ENCODE measurements at regions not wholly inside any gene's neighbourhood (a gene's known extent, or its start where the extent isn't known, plus 50 kb on each side); places are given as distances from the start of the nearest gene placed in this dataset.
"Not testable (repeated sequence)": the region's sequence is repeated elsewhere in the genome, so short reads cannot be mapped to it uniquely, and the experiment has no call there.

- H3K27me3 ChIP-seq (ENCODE audit: insufficient read depth, low read length); H3K9ac ChIP-seq (ENCODE audit: low read depth, low read length); H3K36me3 ChIP-seq (ENCODE audit: insufficient read depth, low read depth, low read length); H3K4me3 ChIP-seq (ENCODE audit: low read length); H3K27ac ChIP-seq (ENCODE audit: low read length); H3K4me1 ChIP-seq (ENCODE audit: insufficient read depth, low read length): not testable (repeated sequence)
- peaks cover 87% of the 10 kb centered on the region for H3K9me3 ChIP-seq (ENCODE audit: insufficient read depth, low read depth, low read length)
Measured at GRCh38 chr14:105942725-105943124, 416.3 kb downstream of the TMEM121 start.

GRCh38 chr14:105943973-105944602, 417.7 kb downstream of the TMEM121 start:
- H3K9me3 ChIP-seq (ENCODE audit: insufficient read depth, low read depth, low read length) = peaks cover 84% of the 10 kb centered on the region
- no peaks in the 10 kb centered on the region for H3K27me3 ChIP-seq (ENCODE audit: insufficient read depth, low read length)
- H3K4me3 ChIP-seq (ENCODE audit: low read length) = no peak overlapping the region
- no peaks in the 10 kb centered on the region for H3K36me3 ChIP-seq (ENCODE audit: insufficient read depth, low read depth, low read length)
- no peaks in the 10 kb centered on the region for H3K4me1 ChIP-seq (ENCODE audit: insufficient read depth, low read length)
- no peak overlapping the region for H3K9ac ChIP-seq (ENCODE audit: low read depth, low read length)
- H3K27ac ChIP-seq (ENCODE audit: low read length) = no peak overlapping the region

DNA sequence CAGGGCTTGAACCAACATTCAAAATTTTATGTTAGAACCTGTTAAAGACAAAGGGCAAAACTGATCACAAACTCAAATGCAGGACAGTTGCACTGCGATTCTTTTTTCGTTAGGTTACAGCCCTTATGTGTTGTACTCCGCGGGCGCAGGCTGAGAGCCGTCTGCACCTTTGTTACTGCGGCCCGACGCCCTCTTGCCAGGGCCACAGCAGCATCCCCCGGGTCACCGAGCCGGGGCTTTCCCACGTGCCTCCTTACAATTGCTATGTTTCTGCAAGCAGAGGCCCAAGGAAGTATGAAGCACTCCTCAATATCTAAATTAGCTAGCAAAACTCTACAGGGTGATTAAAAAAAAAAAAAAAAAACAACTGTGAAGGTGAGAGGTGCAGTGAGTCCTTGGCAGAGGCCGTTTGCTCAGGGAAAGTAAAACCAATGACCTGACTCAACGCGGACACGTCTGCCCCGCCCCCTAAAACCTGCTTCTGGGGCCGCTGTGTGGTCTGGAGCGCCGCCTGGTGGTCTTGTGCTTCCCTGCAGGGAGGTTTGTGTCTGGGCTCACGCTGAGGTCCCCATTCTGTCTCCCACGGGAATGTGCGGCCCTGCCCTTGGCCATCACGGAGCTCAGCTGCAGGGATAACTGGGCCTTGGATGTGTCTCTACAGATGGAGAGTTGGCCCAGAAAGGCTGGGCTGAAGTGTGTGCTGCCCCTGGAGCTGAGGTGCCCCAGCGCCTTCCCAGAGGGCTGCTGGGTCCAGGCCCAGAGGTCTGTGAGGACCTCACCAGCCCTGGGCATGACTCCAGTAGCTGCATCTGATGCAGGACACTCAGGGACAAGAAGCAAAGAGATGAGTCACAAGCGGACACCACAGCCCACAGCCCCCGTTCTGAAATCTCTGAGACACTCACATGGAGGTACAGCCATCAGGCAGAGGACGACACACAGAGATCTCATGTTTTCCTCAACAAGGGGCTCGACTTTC, 418.5 kb downstream of the TMEM121 start:
- H3K4me3 ChIP-seq (ENCODE audit: low read length) = no peak overlapping the region
- H3K9ac ChIP-seq (ENCODE audit: low read depth, low read length) = no peak overlapping the region
- no peaks in the 10 kb centered on the region for H3K36me3 ChIP-seq (ENCODE audit: insufficient read depth, low read depth, low read length)
- peaks cover 81% of the 10 kb centered on the region for H3K9me3 ChIP-seq (ENCODE audit: insufficient read depth, low read depth, low read length)
- no peaks in the 10 kb centered on the region for H3K27me3 ChIP-seq (ENCODE audit: insufficient read depth, low read length)
- no peak overlapping the region for H3K27ac ChIP-seq (ENCODE audit: low read length)
- H3K4me1 ChIP-seq (ENCODE audit: insufficient read depth, low read length) = no peaks in the 10 kb centered on the region

DNA sequence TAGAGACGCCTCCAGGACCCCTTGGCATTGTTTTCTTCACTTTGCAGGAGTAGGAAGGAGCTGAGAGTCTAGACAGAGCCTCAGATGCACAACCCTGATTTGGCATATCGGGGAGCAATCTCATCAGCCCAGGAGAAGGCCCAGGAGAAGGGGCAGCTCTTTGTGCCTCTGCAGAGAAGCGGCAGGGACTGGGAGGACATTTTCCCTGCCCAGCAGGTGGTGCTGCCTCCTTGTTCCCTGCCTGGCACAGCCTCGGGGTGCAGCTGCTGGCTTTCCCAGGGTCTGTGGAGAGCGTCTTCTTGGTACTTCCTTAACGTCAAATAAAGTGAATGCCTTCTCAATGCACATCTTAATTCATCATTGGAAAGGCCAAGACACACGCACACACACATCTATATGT, 419.5 kb downstream of the TMEM121 start:
- Histone ChIP-seq H3K36me3 (ENCODE audit: insufficient read depth, low read depth, low read length) (no peaks in the 10 kb centered on the region), H3K9me3 (ENCODE audit: insufficient read depth, low read depth, low read length) (peaks cover 79% of the 10 kb centered on the region), H3K9ac (ENCODE audit: low read depth, low read length) (no peak overlapping the region), H3K27me3 (ENCODE audit: insufficient read depth, low read length) (no peaks in the 10 kb centered on the region), H3K27ac (ENCODE audit: low read length) (no peak overlapping the region), H3K4me1 (ENCODE audit: insufficient read depth, low read length) (no peaks in the 10 kb centered on the region), H3K4me3 (ENCODE audit: low read length) (no peak overlapping the region)

- no peak overlapping the region for H3K27ac ChIP-seq (ENCODE audit: low read length)
- H3K9me3 ChIP-seq (ENCODE audit: insufficient read depth, low read depth, low read length) = peaks cover 83% of the 10 kb centered on the region
- no peaks in the 10 kb centered on the region for H3K27me3 ChIP-seq (ENCODE audit: insufficient read depth, low read length)
- no peaks in the 10 kb centered on the region for H3K36me3 ChIP-seq (ENCODE audit: insufficient read depth, low read depth, low read length)
- H3K4me1 ChIP-seq (ENCODE audit: insufficient read depth, low read length) = no peaks in the 10 kb centered on the region
- no peak overlapping the region for H3K4me3 ChIP-seq (ENCODE audit: low read length)
- H3K9ac ChIP-seq (ENCODE audit: low read depth, low read length) = no peak overlapping the region
Measured at GRCh38 chr14:105947599-105947998, 421.2 kb downstream of the TMEM121 start.

DNA sequence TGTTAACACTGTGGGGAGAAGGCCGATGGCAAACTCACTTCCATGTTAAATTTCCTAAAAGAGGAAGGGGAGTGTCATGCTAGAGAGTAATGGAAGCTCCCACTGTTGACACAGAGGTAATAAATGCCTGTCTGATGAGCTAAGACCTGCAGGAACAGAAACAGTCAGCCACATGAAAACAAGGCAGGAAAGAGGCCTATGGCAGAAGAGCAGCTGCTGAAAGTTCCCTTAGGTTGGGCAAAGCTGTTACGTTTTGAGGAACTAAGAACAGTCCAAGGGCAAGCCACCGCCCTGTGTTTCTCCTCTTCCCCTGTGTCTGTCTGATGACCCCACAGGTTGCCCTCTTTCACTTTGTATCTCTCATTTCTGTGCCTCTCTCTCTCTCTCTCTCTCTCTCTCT, 422.6 kb downstream of the TMEM121 start:
- not testable (repeated sequence) for H3K27me3 ChIP-seq (ENCODE audit: insufficient read depth, low read length); H3K9ac ChIP-seq (ENCODE audit: low read depth, low read length); H3K4me3 ChIP-seq (ENCODE audit: low read length); H3K27ac ChIP-seq (ENCODE audit: low read length); H3K4me1 ChIP-seq (ENCODE audit: insufficient read depth, low read length); H3K36me3 ChIP-seq (ENCODE audit: insufficient read depth, low read depth, low read length)
- H3K9me3 ChIP-seq (ENCODE audit: insufficient read depth, low read depth, low read length) = peaks cover 87% of the 10 kb centered on the region

DNA sequence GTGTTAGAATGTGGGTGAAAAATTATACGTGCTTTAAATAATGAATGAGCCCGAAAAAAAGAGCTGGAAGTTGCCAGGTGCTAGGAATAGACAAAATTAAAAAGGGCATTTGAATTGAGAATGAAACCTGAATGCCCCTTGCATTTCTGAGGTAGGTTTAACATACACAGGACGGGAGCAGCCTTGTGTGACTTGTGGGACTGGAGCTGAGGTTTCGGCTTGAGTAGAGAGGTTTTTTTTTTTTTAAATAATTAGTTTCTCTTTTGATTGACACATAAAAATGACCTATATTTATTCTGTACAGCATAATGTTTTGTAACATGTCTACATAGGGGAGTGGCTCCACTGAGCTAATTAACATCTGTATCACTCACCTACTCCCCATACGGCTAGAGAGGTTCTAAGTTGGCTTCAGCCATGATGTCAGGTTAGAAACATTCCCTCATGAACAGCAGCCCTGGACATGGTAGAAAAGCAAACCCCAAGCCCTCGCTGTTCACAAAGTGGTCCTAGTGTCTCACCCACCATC, 424.0 kb downstream of the TMEM121 start:
- not testable (repeated sequence) for H3K4me3 ChIP-seq (ENCODE audit: low read length); H3K27ac ChIP-seq (ENCODE audit: low read length); H3K9ac ChIP-seq (ENCODE audit: low read depth, low read length); H3K4me1 ChIP-seq (ENCODE audit: insufficient read depth, low read length); H3K36me3 ChIP-seq (ENCODE audit: insufficient read depth, low read depth, low read length); H3K27me3 ChIP-seq (ENCODE audit: insufficient read depth, low read length)
- peaks cover 85% of the 10 kb centered on the region for H3K9me3 ChIP-seq (ENCODE audit: insufficient read depth, low read depth, low read length)

- H3K27me3 ChIP-seq (ENCODE audit: insufficient read depth, low read length) = no peaks in the 10 kb centered on the region
- no peaks in the 10 kb centered on the region for H3K36me3 ChIP-seq (ENCODE audit: insufficient read depth, low read depth, low read length)
- H3K27ac ChIP-seq (ENCODE audit: low read length) = no peak overlapping the region
- H3K9ac ChIP-seq (ENCODE audit: low read depth, low read length) = no peak overlapping the region
- H3K9me3 ChIP-seq (ENCODE audit: insufficient read depth, low read depth, low read length) = peaks cover 79% of the 10 kb centered on the region
- no peak overlapping the region for H3K4me3 ChIP-seq (ENCODE audit: low read length)
- H3K4me1 ChIP-seq (ENCODE audit: insufficient read depth, low read length) = no peaks in the 10 kb centered on the region
Measured at GRCh38 chr14:105951399-105951798, 425.0 kb downstream of the TMEM121 start.

DNA sequence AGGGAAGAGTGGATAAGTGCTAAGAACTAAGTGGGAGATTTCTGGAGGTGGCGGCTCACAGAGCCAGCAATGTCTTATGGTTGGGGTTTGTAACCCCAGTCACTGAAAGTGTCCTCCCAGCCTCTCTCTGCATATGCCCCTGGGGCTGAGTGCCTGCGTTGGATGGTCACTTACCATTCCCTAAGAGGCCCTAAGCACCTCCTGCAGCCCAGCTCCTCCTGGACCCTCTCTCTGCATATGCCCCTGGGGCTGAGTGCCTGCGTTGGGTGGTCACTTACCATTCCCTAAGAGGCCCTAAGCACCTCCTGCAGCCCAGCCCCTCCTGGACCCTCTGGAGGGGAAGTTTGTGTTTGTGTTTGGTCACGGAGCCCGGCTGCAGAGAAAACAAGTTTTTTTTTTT, 425.8 kb downstream of the TMEM121 start:
- Histone ChIP-seq H3K9me3 (ENCODE audit: insufficient read depth, low read depth, low read length) (peaks cover 73% of the 10 kb centered on the region), H3K4me1 (ENCODE audit: insufficient read depth, low read length) (no peaks in the 10 kb centered on the region), H3K9ac (ENCODE audit: low read depth, low read length) (no peak overlapping the region), H3K4me3 (ENCODE audit: low read length) (no peak overlapping the region), H3K36me3 (ENCODE audit: insufficient read depth, low read depth, low read length) (no peaks in the 10 kb centered on the region), H3K27me3 (ENCODE audit: insufficient read depth, low read length) (no peaks in the 10 kb centered on the region), H3K27ac (ENCODE audit: low read length) (no peak overlapping the region)

- H3K4me3 ChIP-seq (ENCODE audit: low read length) = no peak overlapping the region; the same call in 1 of the 2 replicates
- H3K36me3 ChIP-seq (ENCODE audit: insufficient read depth, low read depth, low read length) = no peaks in the 10 kb centered on the region
- no peak overlapping the region for H3K27ac ChIP-seq (ENCODE audit: low read length)
- H3K9ac ChIP-seq (ENCODE audit: low read depth, low read length) = no peak overlapping the region
- peaks cover 69% of the 10 kb centered on the region for H3K9me3 ChIP-seq (ENCODE audit: insufficient read depth, low read depth, low read length)
- no peaks in the 10 kb centered on the region for H3K4me1 ChIP-seq (ENCODE audit: insufficient read depth, low read length)
- H3K27me3 ChIP-seq (ENCODE audit: insufficient read depth, low read length) = no peaks in the 10 kb centered on the region
Measured at GRCh38 chr14:105952826-105953225, 426.4 kb downstream of the TMEM121 start.

DNA sequence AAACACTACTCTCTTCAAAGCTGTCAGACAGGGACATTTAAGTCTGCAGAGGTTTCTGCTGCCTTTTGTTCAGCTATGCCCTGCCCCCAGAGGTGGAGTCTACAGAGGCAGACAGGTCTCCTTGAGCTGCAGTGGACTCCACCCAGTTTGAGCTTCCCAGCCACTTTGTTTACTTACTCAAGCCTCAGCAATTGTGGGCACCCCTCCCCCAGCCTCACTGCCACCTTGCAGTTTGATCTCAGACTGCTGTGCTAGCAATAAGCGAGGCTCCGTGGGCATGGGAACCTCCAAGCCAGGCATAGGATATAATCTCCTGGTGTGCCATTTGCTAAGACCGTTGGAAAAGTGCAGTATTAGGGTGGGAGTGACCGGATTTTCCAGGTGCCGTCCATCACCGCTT, 435.2 kb downstream of the TMEM121 start:
- H3K27me3 ChIP-seq (ENCODE audit: insufficient read depth, low read length); H3K27ac ChIP-seq (ENCODE audit: low read length); H3K36me3 ChIP-seq (ENCODE audit: insufficient read depth, low read depth, low read length); H3K9ac ChIP-seq (ENCODE audit: low read depth, low read length); H3K4me3 ChIP-seq (ENCODE audit: low read length); H3K4me1 ChIP-seq (ENCODE audit: insufficient read depth, low read length): not testable (repeated sequence)
- peaks cover 40% of the 10 kb centered on the region for H3K9me3 ChIP-seq (ENCODE audit: insufficient read depth, low read depth, low read length)

- Histone ChIP-seq H3K4me3 (ENCODE audit: low read length) (no peak overlapping the region), H3K9ac (ENCODE audit: low read depth, low read length) (no peak overlapping the region), H3K27ac (ENCODE audit: low read length) (no peak overlapping the region), H3K36me3 (ENCODE audit: insufficient read depth, low read depth, low read length) (no peaks in the 10 kb centered on the region), H3K4me1 (ENCODE audit: insufficient read depth, low read length) (no peaks in the 10 kb centered on the region), H3K27me3 (ENCODE audit: insufficient read depth, low read length) (no peaks in the 10 kb centered on the region), H3K9me3 (ENCODE audit: insufficient read depth, low read depth, low read length) (peaks cover 46% of the 10 kb centered on the region)
Measured at GRCh38 chr14:105962532-105962931, 436.1 kb downstream of the TMEM121 start.
